Adrenal gland (tissue), 9 donors: ENCODE measurements at regions not wholly inside any gene's neighbourhood (a gene's known extent, or its start where the extent isn't known, plus 50 kb on each side); places are given as distances from the start of the nearest gene placed in this dataset.

Source experiments
- DNase-seq, 7 donors: peaks; one replicate each; pipeline ENCODE4 v3.0.0-alpha.2; 2019 to 2020
- H3K27ac ChIP-seq, 5 donors: fragments of 200-600 bp; sonication (generic) in 4 of 5; 1 replicate in 3 of 5; 2 replicates in 2 of 5; pipeline versions ENCODE4 v1.5.1 to v1.8.0; 2016 to 2020; ENCODE audit warnings: mild to moderate bottlenecking in 1 of 5
- H3K27me3 ChIP-seq: fragments of 200-600 bp; 2 replicates; pipeline ENCODE4 v1.8.0; 2021
- H3K36me3 ChIP-seq, 2 donors: fragments of 200-600 bp; replicated peaks in 1 of 2; 1 replicate in 1 of 2; 2 replicates in 1 of 2; pipeline versions ENCODE4 v1.5.1 to v1.8.0; 2018 to 2022
- H3K4me1 ChIP-seq, 2 donors: fragments of 200-600 bp; replicated peaks in 1 of 2; 1 replicate in 1 of 2; 2 replicates in 1 of 2; pipeline versions ENCODE4 v1.5.1 to v1.8.0; 2018 to 2021
- H3K4me3 ChIP-seq, 4 donors: fragments of 200-600 bp; sonication (generic) in 3 of 4; one replicate each; pipeline ENCODE4 v1.5.1; 2016 to 2018
- H3K9me3 ChIP-seq, 3 donors: fragments of 200-600 bp; sonication (generic) in 1 of 3; replicated peaks in 1 of 3; 1 replicate in 2 of 3; 2 replicates in 1 of 3; pipeline versions ENCODE4 v1.5.1 to v1.8.0; 2016 to 2021
- CTCF ChIP-seq, 6 experiments: fragments of 450-650 bp in 4 of 6; fragments of 200-600 bp in 2 of 6; sonication (generic) in 1 of 6; IDR thresholded peaks; 1 replicate in 5 of 6; 2 replicates in 1 of 6; pipeline versions ENCODE4 v1.5.1 to v1.8.0; 2016 to 2021; ENCODE audit warnings: antibody characterized with exemption in 6 of 6, mild to moderate bottlenecking in 2 of 6, moderate library complexity in 1 of 6
- POLR2A ChIP-seq, 2 donors: fragments of 450-650 bp; IDR thresholded peaks; one replicate each; pipeline ENCODE4 v1.6.1; 2017; ENCODE audit warnings: antibody characterized with exemption in 2 of 2, mild to moderate bottlenecking in 2 of 2, moderate library complexity in 1 of 2
- WGBS, 4 donors: extraction: QIAGEN DNeasy Blood & Tissue Kit in 2 of 4; methylation state at CpG; one replicate each; pipeline versions ENCODE4 v1.1.5 to v1.1.7; 2013 to 2017; 5-methylcytosine and 5-hydroxymethylcytosine counted together
- intact Hi-C, 2 donors: fragments of 100-400 bp; cut with DNase I; formaldehyde crosslinking; loops; one replicate each; pipeline versions ENCODE4 v1.14.1 to v1.15.0; 2022 to 2023
- donor health status: healthy with polysubstance abuse.
- donor health status: Bipolar disorder and iron deficiency.
- donor health status: DM: yes; HTN: yes; CAD: no.
- donor health status: DM: no; HTN: no; CAD: no.
- donor health status: DM: no; HTN: no; CAD: no.

GRCh38 chr12:67920413-67920812 lies 68.8 kb upstream of the IFNG-AS1 start:
- no peak for DNase-seq
- Histone ChIP-seq H3K9me3 (no peaks in the 10 kb centered on the region), H3K27ac (no peak overlapping the region), H3K36me3 (no peaks in the 10 kb centered on the region), H3K4me3 (no peak overlapping the region), H3K27me3 (no peaks in the 10 kb centered on the region), H3K4me1 (no peaks in the 10 kb centered on the region)
- TF ChIP-seq CTCF (IDR thresholded peaks at IDR 0.05) = no peak
- TF ChIP-seq POLR2A (IDR thresholded peaks at IDR 0.05) = no peak
- intact Hi-C loops = no loop called here
- WGBS, 4 donors = 90 to 94% (median 92%) methylated on average over 2 of the region's 2 CpGs

DNA sequence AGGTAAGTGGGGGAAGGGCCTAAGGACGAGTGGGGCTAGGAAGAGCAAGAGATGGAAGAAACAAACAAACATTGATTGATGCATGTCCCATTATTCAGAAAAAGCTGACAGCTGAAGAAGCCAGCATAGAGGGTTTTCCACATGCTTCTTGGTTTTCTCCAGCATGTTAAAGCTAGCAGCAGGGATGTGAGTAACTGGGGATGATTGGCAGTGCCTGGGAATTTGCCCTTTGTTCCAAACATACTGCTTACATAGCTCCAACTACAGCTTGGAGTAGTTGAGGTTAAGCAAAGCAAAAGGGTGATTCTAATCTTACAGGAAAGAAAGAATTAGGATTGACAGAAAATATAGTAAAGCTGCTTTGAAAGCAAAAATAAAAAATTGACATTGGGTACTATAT lies 68.0 kb upstream of the IFNG-AS1 start:
- no peak overlapping the region for H3K27ac ChIP-seq
- H3K36me3 ChIP-seq = no peaks in the 10 kb centered on the region
- H3K4me1 ChIP-seq = no peaks in the 10 kb centered on the region
- 53 to 84% (median 60%) methylated on average over 1 of the region's 1 CpG for WGBS, 4 donors
- no peak for TF ChIP-seq POLR2A (IDR thresholded peaks at IDR 0.05)
- TF ChIP-seq CTCF (IDR thresholded peaks at IDR 0.05) = no peak
- H3K4me3 ChIP-seq = no peak overlapping the region
- DNase-seq = no peak
- no peaks in the 10 kb centered on the region for H3K9me3 ChIP-seq
- intact Hi-C loops = no loop called here
- H3K27me3 ChIP-seq = no peaks in the 10 kb centered on the region

DNA sequence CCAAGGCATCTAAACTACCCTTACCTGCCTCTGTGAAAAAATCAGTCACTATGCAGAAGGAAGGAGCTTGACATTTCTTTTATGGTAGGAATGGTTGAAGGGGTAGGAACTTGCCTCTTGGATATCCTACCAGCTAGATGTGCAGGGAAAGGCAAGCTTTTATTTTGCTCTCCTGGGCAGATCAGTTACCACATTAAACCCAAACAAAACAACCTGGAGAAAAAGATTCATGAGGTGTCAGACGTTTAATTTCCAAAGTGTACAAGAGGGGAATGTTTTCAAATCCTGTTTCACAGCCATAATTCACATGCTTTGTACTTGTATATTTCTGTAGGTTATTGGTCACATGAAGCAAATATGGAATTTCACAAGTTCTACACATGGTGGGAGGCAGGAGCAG lies 67.0 kb upstream of the IFNG-AS1 start:
- no peaks in the 10 kb centered on the region for H3K36me3 ChIP-seq
- 33 to 71% (median 67%) methylated on average over 1 of the region's 1 CpG for WGBS, 4 donors
- intact Hi-C loops = no loop called here
- TF ChIP-seq POLR2A (IDR thresholded peaks at IDR 0.05) (no peak), CTCF (IDR thresholded peaks at IDR 0.05) (no peak)
- no peaks in the 10 kb centered on the region for H3K27me3 ChIP-seq
- DNase-seq = no peak
- no peaks in the 10 kb centered on the region for H3K4me1 ChIP-seq
- H3K27ac ChIP-seq = no peak overlapping the region
- H3K9me3 ChIP-seq = no peaks in the 10 kb centered on the region
- no peak overlapping the region for H3K4me3 ChIP-seq

DNA sequence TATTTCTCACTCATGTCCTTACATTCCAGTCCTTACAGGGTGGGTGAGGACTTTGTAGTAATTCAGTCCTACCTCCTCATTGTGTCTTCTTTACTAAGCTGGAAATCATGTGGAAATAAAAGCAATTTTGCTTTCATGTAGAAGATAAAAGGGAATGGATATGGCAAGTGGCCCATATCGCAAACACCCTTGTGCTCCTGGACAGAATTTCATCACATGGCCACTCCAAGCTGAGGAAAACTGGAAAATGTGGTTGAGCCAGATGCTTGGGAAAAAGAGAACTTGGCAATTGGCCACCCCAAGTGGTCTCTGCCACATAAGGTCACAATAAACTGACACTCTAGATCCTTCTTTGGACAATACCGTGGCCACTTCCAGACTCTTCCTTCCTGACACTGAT lies 64.2 kb upstream of the IFNG-AS1 start:
- Histone ChIP-seq H3K4me1 (no peaks in the 10 kb centered on the region), H3K27ac (no peak overlapping the region), H3K27me3 (no peaks in the 10 kb centered on the region), H3K9me3 (no peaks in the 10 kb centered on the region), H3K4me3 (no peak overlapping the region), H3K36me3 (no peaks in the 10 kb centered on the region)
- intact Hi-C loops = no loop called here
- WGBS, 4 donors = 31 to 59% (median 47%) methylated on average over 2 of the region's 2 CpGs
- DNase-seq = no peak
- TF ChIP-seq POLR2A (IDR thresholded peaks at IDR 0.05) (no peak), CTCF (IDR thresholded peaks at IDR 0.05) (no peak)
